ENCODE measurements at regions not wholly inside any gene's neighbourhood (a gene's known extent, or its start where the extent isn't known, plus 50 kb on each side); places are given as distances from the start of the nearest gene placed in this dataset.

DNA sequence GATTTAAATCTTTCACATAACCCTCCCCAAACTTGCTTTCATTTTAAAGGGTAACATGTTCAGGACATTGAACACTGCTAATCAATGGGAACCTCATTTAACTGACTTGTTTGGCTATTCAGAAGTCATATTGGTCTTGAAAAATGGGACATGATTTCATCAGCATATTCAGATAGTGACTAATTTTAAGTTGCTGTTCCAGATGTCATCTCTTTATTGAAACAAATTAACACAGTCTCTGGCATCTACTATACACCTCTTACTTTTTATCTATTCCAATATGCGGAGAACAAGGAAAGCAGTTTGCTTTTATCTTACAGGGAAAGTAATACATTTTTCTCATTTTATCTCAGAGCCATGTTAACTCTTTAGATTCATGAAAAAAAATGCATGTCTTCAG lies 310.1 kb downstream of the S1PR1 start:
- Histone ChIP-seq H4K20me1 (ENCODE audit: insufficient read depth, low read length) (no peaks in the 10 kb centered on the region), H3K27me3 (ENCODE audit: insufficient read depth, low read length) (no peaks in the 10 kb centered on the region), H3K79me2 (ENCODE audit: insufficient read depth, low read length) (no peaks in the 10 kb centered on the region), H3K4me3 (ENCODE audit: insufficient read depth, low read length) (no peak overlapping the region), H3K4me1 (ENCODE audit: insufficient read depth, low read length) (no peaks in the 10 kb centered on the region), H3K27ac (ENCODE audit: low read depth, low read length) (no peak overlapping the region), H3K4me2 (ENCODE audit: insufficient read depth, low read length) (no peak overlapping the region), H2AFZ (ENCODE audit: low read length) (no peak overlapping the region), H3K36me3 (ENCODE audit: insufficient read depth, low read length) (no peaks in the 10 kb centered on the region), H3K9me3 (ENCODE audit: low read depth, low read length) (no peaks in the 10 kb centered on the region)
- DNase-seq (ENCODE audit: insufficient read length, low spot score, missing footprints): no peak
- TF ChIP-seq, protein P1, sequence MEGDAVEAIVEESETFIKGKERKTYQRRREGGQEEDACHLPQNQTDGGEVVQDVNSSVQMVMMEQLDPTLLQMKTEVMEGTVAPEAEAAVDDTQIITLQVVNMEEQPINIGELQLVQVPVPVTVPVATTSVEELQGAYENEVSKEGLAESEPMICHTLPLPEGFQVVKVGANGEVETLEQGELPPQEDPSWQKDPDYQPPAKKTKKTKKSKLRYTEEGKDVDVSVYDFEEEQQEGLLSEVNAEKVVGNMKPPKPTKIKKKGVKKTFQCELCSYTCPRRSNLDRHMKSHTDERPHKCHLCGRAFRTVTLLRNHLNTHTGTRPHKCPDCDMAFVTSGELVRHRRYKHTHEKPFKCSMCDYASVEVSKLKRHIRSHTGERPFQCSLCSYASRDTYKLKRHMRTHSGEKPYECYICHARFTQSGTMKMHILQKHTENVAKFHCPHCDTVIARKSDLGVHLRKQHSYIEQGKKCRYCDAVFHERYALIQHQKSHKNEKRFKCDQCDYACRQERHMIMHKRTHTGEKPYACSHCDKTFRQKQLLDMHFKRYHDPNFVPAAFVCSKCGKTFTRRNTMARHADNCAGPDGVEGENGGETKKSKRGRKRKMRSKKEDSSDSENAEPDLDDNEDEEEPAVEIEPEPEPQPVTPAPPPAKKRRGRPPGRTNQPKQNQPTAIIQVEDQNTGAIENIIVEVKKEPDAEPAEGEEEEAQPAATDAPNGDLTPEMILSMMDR (IDR thresholded peaks at IDR 0.05; ENCODE audit: extremely low read depth, low read depth, low read length): no peak

DNA sequence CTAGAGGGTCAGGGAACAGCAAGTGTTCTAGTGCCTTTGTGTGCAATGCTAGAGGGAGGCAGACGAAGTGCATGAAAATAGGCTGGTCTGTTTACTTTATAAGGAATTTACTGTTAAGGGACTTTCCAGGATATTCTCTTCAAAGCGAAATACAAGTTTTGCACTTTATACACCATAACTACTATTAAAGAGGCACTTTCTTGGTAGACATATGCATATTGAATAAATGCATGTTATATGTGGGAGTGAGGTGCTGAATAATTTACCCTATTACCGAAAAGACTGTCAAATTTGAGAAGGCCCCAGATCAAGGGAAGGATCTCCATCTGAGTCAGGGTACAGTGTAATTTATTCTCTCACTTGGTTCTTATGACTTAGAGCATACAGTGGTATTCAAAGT lies 310.5 kb downstream of the S1PR1 start:
- no peak overlapping the region for H3K4me3 ChIP-seq (ENCODE audit: insufficient read depth, low read length)
- TF ChIP-seq, protein P1 (IDR thresholded peaks at IDR 0.05; ENCODE audit: extremely low read depth, low read depth, low read length): no peak
- no peaks in the 10 kb centered on the region for H3K36me3 ChIP-seq (ENCODE audit: insufficient read depth, low read length)
- no peaks in the 10 kb centered on the region for H3K79me2 ChIP-seq (ENCODE audit: insufficient read depth, low read length)
- H3K4me1 ChIP-seq (ENCODE audit: insufficient read depth, low read length): no peaks in the 10 kb centered on the region
- no peaks in the 10 kb centered on the region for H3K27me3 ChIP-seq (ENCODE audit: insufficient read depth, low read length)
- H4K20me1 ChIP-seq (ENCODE audit: insufficient read depth, low read length): no peaks in the 10 kb centered on the region
- no peak overlapping the region for H2AFZ ChIP-seq (ENCODE audit: low read length)
- no peaks in the 10 kb centered on the region for H3K9me3 ChIP-seq (ENCODE audit: low read depth, low read length)
- H3K4me2 ChIP-seq (ENCODE audit: insufficient read depth, low read length): no peak overlapping the region
- no peak overlapping the region for H3K27ac ChIP-seq (ENCODE audit: low read depth, low read length)
- DNase-seq (ENCODE audit: insufficient read length, low spot score, missing footprints): no peak

DNA sequence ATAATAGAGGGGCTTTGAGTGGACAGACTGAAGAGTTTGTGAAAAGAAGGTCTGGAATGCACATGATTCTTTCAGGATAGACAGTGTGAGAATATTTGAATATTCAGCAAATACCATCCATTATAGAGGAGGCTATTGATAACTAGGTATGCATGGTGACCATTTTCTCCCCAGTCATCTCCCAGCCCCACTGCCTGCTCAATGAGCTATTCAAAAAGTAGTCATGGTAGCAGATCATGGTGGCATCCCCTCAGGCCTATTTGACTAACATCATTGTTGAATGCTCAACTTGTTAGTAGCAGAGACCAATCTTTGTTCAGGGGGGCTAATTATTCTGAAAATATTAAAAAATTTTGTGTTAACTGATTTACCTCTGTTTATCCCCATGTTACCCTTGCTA lies 311.6 kb downstream of the S1PR1 start:
- Histone ChIP-seq H3K4me3 (ENCODE audit: insufficient read depth, low read length) (no peak overlapping the region), H3K27ac (ENCODE audit: low read depth, low read length) (no peak overlapping the region), H2AFZ (ENCODE audit: low read length) (no peak overlapping the region), H3K79me2 (ENCODE audit: insufficient read depth, low read length) (no peaks in the 10 kb centered on the region), H3K4me1 (ENCODE audit: insufficient read depth, low read length) (no peaks in the 10 kb centered on the region), H4K20me1 (ENCODE audit: insufficient read depth, low read length) (no peaks in the 10 kb centered on the region), H3K36me3 (ENCODE audit: insufficient read depth, low read length) (no peaks in the 10 kb centered on the region), H3K27me3 (ENCODE audit: insufficient read depth, low read length) (no peaks in the 10 kb centered on the region), H3K4me2 (ENCODE audit: insufficient read depth, low read length) (no peak overlapping the region), H3K9me3 (ENCODE audit: low read depth, low read length) (no peaks in the 10 kb centered on the region)
- TF ChIP-seq, protein P1 (IDR thresholded peaks at IDR 0.05; ENCODE audit: extremely low read depth, low read depth, low read length): no peak
- no peak for DNase-seq (ENCODE audit: insufficient read length, low spot score, missing footprints)

DNA sequence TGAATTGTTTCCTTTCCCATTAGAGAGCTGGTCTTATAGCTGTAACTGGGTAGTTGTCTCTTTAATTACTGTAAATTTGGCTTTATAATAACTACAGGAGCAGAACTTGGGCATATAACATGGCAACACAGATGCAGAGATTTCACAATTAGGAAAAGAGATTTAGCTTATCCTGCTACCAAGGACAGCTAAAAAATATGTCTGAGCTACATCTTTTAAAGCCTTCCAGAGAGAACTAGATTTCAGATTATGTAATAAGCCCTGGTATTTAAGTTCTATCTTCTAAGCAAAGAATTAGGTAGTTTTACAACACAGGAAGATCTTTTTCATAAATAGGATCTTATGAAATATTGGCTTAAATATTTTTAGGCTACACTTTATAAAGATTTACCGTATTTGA lies 313.8 kb downstream of the S1PR1 start:
- H4K20me1 ChIP-seq (ENCODE audit: insufficient read depth, low read length): no peaks in the 10 kb centered on the region
- no peaks in the 10 kb centered on the region for H3K36me3 ChIP-seq (ENCODE audit: insufficient read depth, low read length)
- no peak overlapping the region for H3K27ac ChIP-seq (ENCODE audit: low read depth, low read length)
- H3K4me2 ChIP-seq (ENCODE audit: insufficient read depth, low read length): no peak overlapping the region
- no peaks in the 10 kb centered on the region for H3K9me3 ChIP-seq (ENCODE audit: low read depth, low read length)
- no peaks in the 10 kb centered on the region for H3K79me2 ChIP-seq (ENCODE audit: insufficient read depth, low read length)
- H3K4me1 ChIP-seq (ENCODE audit: insufficient read depth, low read length): no peaks in the 10 kb centered on the region
- no peak overlapping the region for H3K4me3 ChIP-seq (ENCODE audit: insufficient read depth, low read length)
- TF ChIP-seq, protein P1 (IDR thresholded peaks at IDR 0.05; ENCODE audit: extremely low read depth, low read depth, low read length): no peak
- no peak overlapping the region for H2AFZ ChIP-seq (ENCODE audit: low read length)
- H3K27me3 ChIP-seq (ENCODE audit: insufficient read depth, low read length): no peaks in the 10 kb centered on the region
- DNase-seq (ENCODE audit: insufficient read length, low spot score, missing footprints): no peak
